CD4-positive, alpha-beta T cell treated with Interleukin-17A for 4 hours (primary cell): ENCODE measurements at regions not wholly inside any gene's neighbourhood (a gene's known extent, or its start where the extent isn't known, plus 50 kb on each side); places are given as distances from the start of the nearest gene placed in this dataset.
"Not testable (repeated sequence)": the region's sequence is repeated elsewhere in the genome, so short reads cannot be mapped to it uniquely, and the experiment has no call there.

ENCODE experiments used
- DNase-seq: peaks from one replicate; pipeline ENCODE4 v3.0.0-alpha.2; 2020; ENCODE audit warnings: mixed read lengths

DNA sequence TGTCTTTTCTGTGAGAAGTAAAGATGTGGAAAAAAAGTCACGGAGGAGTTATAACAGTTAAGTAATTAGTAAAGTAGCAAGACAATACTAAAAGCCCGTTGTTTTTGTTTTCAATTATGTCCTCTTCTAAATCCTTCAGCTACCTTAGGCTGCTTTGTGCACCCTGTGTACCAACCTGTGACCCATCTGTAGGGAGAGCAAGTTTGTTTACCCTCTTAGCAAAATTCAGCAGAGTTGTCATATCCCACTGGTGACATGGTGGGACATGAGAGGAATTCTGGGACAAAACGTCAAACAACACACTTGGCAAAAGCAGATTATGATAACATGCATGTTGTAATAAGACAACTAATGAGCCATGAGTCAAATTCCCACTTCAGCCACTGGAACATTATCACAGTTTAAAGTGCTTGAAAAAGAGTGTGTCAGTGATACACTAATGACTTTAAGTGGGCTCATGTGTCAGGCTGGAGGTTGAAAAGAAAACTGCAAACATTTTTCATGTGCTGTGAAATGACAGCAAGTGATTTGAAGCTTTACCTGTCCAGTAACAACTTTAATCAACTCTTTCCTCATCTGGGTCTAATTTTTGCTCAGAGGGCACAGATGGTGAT lies 392.8 kb upstream of the ACVR2A start:
- DNase-seq, result no peak

DNA sequence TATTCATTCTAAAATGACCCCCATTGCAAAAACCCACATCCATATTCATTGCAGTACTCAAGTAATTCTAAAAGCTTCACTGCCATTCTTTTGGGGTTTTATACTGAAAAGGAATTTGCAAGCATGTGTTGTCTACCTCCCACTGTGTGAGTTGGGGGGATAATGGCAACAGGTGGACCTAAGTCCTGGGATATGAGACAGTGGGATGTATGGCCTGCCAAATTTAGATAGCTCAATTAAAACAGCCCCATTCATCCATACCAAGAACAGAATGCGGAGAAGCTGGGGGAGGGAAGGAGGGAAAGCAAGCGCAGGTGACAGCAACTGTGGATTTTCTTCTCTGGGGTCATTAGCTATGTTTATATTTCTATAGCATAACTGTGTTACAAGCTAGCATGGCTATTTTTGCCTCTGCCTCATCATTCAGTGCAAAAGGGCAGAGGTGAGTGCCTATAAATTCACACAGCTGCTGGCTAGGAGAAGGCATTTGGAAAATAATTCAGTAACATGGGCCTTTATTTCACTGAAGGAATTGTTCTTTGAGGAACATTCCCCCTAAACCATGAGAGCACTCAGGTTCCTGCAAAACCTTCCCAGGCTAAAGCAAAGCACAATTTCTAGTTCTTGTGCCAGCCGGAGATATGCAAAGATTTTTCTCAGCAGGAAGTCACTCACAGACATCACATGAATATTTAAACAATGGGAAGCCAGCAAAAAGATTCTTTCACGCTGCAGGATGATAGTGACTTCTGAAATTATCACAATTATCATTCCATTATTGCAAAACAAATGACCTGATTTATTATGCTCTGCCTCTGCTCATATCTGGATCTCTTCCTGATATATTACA lies 393.9 kb upstream of the ACVR2A start:
- no peak for DNase-seq

DNA sequence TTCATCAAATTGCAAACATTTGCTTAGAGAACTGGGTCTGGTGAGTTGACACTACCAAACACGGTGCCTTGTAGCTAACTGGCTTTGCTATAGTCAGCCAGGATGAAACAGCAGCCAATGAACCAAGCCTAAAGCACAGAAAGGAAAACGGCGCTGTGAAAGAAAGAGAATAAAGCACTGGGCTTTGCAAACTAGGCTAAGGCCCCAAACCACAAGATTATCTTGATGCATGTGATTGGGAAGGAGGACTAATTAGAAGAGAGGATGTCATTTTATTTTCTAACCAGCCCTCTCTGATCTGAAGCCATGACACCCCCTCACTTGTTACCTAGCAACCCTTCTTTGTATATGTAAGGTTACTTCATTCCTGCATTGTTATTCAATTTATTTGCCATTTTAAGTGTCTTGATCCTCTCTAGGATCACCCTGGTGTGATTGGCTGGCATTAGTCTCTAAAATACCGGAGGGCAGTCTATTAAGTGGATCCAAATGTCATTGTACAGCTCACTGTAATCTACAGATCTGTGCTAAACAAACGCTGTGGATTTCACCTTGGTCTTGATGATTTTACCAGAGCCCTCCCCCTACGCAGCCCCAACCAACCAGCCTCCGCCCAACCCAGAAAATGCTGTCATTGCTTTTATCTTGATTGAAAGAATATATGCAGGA lies 395.4 kb upstream of the ACVR2A start:
- DNase-seq, result peak; percentile 40

DNA sequence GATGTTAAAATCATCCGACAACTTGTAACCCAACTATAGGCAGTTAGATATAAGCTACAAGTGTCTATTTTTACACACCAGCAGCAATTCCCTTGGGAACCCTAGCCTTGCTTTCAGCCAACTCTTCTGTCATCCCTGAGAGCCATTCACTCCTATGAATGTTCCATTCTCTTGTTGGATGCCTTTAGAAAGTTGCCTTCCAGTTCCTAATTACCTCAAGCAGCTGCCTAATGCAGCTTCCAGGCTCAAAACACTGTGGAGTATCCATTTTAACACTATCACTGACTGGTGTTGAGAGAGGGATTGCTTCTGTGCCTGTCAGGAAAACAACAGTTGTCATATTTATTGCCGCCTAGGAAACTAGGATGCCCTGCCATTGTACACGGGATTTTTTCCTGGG lies 402.0 kb upstream of the ACVR2A start:
- DNase-seq, result no peak

DNA sequence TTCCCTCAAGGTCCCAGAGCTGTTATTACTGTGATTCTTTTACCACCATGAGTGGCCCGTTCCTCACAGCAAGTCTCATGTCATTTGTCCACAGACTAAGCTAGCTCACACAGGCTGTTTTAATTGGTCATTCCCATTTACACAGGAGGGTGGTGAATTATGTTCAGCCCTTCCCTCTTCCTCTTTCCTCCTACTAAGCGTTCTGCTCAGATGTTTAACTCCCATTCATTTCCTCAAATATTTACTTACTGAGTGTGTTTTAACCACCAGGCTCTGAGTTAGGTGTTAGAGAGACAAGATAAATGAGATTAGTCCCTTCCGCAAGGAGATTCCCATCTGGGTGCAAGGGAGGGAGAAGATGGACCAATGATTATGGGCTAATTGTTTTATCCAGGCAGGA lies 403.6 kb upstream of the ACVR2A start:
- DNase-seq, result no peak

DNA sequence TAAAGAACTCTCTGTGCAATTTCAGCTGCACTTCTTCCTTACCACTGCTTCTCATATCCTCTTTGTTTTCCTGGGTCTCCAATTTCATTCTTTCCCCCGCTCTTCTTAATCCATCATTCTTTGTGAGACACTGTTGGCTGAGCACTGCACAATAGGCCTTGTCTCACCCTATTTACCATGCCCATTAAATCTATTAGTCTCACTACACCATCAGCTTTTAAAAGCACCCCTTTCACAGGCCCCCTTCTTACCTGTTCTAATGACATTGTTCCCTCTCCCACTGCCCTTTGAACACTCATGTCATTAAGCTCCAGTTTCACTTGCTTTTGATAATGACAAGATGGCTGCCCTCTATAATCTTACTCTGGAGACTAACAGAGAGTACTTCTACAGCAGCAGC lies 404.1 kb upstream of the ACVR2A start:
- no peak for DNase-seq

DNA sequence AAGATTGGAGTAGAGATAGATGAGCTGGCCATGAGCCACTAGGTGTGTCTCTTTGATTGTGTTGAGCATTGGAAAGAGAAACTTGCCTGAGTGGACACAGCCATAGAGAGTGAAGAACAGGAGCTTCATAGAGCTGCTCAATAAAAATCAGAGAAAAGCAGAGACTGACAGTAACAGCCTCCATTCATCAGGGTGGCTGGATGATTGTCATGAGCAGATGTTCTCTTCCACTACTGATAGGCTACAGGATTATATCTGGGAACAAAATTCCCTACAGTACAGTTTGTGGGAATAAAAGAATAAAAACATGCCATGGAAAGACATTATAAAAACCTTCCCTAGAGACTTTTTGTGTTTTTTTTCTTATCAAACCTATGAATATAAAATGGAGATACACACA lies 404.8 kb upstream of the ACVR2A start:
- DNase-seq, result no peak

DNA sequence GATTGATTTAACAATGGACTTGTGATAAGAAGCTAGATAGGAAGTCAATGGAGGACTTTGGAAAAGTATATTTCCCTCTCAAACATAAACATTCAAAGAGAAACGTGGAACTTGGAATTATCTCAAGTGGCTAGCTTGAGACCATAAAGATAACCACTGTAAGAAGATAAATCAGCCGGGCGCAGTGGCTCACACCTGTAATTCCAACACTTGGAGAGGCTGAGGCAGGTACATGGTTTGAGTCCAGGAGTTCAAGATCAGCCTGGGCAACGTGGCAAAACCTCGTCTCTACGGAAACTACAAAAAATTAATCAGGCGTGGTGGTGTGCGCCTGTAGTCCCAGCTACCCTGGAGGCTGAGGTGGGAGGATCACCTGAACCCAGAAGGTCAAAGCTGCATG lies 405.9 kb upstream of the ACVR2A start:
- no peak for DNase-seq

DNA sequence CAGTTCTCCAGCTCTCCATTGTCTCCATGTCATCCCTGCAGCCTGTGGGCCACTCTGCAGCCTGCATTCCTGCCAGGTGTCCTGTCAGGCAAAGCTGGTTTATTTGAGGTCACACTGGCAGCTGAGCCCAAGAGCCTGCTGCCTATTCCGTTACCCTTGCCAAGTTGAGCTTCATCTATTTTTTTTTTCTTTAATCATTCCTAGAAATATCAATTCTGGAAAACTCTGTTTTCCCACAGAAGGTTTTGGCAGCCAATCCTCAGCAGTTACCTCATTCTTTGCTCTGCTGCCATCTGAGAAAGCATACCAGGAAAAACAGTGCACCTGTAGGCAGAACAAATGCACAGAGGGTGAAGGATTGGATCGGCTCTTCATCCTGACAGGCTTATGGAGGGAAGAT lies 411.0 kb upstream of the ACVR2A start:
- no peak for DNase-seq

DNA sequence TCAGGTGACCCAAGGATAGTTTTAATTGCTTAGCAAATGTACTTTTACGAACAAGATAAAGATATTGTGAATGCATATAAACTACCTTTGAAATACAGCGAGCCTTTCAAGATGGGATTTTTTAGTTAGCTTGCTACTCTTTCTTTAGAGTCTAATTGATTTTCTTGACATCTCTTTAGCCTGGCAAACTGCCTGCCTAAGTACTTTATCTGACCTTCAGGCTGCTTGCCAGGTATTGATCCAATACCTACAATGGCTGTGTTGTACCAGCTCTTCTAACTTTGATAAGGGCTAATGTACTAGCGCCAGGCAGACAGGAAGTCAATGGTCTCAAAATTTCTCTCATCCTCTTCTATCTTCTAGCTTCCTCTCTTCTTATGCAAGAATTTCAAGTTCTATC lies 414.4 kb upstream of the ACVR2A start:
- DNase-seq, result no peak

DNA sequence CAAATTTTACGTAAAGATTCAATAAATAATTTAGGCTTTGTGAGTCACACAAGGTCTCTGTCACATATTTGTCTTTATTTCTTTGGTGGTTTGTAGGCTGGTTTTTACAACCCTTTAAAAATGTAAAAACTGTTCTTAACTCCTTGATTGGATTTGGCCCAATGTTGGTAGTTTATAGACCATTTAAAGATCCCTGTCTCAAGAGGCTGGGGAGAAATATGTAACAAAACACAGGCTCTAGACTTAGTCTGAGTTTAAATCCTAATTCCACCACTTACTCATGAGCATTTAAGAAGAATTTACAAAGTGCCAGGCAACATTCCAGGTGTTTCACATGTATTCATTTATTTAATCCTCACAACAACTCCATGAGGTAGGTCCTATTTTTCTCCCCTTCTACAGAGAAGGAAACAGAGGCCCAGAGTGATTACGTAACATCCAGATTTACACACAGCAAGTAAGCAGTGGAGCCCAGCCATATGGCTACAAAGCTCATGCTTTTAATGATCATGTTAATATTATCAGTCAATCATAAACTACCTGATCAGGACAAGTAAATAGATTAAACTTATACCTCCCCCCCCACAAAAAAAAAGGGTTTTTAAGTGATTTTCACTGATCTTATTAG lies 416.6 kb upstream of the ACVR2A start:
- DNase-seq, result no peak

DNA sequence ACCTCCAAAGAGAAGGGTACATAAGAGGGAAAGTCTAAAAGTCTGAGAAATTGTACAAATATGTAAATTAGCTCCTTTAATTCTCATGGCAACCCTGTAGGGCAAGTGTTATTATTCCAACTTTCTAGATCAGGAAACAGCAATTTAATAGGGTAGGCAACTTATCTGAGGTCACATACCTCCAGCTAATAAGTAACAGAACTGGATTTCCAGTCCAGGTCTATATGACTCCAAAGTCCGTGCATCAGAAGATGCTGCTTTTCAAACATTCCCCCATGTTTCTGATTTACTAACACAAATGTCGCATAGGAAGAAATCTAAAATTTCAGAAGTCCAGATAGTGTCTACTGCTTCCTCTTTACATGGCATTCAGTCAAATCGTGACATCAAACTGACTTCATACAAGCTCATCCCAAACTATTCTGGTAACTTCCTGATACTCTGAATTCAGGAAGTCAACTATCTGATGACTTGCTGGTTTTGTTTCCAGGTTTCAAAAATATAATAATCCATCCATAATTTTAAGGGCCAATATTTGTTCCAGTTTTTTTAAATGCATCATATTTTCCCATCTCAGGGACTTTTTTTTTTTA lies 419.3 kb upstream of the ACVR2A start:
- DNase-seq, result no peak

DNA sequence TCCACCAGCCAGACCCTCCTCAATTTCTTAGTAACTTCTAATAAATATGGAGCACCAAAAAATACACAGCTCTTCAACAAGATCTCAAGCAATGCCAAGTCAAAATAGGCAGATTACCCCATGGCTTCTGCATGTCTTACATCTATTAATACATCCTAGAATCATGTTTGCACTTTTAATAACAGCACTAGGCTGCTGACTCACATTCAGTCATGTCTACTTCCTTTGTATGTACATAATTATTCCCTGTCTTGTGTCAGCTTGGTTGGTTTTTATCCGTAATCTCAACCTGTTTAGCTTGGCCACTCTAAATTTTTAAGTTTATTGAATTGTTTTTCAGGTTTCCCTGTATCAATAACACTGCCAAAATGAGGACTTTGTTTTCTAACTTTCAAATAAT lies 420.1 kb upstream of the ACVR2A start:
- DNase-seq, result no peak

DNA sequence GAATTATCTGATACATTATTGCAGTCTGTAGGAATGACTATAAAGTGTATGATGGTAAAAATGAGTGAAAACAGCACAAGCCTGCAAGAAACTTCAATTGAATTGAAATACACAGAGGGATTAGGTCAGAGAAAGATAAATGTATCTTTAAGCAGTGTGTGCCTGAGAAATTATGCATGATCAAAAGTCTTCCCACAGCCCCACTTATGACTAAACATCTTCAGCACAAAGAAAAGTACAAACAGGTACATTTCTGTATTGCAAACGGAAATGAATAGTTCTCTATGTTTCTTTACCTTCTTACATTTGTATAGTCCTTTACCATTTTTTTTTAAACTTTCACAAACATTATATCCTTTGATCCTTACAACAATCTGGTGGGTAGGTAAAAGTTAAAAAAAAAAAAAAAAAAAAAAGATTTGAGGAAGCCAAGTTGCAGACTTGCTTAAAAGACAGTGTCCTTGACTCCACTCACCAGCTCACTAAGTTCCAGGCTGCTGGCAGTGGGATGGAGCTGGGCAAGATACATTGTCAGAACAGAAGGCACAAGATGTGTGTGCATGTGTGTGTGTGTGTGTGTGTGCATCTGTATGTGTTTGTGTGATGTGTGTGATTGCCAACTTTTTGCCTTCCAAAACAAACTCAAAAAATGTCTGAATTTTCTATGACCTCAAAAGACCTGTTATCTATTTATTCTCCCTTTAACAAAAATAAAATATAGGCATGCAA lies 423.7 kb upstream of the ACVR2A start:
- DNase-seq, result no peak

DNA sequence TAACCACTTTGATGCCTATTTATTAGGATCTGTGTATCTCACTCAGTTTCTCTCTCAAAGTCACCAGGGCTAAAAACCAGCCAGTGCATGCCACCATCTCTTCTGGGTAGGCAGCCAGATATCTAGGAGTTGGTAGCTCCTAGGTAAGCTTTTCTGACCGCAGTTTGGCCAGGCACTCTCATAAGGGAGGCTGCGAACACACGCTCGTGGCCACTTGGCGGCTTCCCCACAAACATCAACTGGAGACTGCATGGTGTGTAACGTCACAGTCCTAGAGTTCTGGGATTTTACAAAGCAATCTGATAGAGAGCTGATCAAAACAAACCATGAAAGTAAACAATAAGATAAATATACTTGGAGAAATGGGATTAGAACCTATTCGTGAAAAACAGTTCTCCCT lies 424.3 kb upstream of the ACVR2A start:
- no peak for DNase-seq

DNA sequence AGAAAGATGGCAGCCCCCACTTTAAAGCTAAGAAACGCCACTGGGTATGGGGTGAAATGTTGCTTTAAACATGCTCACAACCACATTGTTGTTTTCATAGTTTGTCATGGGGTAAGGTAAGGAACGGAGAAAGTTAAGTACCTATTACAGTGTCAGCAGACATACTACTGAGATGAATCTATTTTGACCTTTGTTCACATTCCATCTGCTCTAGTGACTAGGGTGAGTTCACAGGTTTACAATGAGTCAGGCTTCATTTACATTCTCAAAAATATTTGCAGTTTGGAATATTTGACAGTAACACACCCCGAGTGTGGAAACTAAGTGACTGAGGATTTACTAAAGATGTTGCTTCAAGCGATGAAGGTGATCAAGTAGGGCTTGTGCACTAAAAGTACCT lies 428.7 kb upstream of the ACVR2A start:
- no peak for DNase-seq

DNA sequence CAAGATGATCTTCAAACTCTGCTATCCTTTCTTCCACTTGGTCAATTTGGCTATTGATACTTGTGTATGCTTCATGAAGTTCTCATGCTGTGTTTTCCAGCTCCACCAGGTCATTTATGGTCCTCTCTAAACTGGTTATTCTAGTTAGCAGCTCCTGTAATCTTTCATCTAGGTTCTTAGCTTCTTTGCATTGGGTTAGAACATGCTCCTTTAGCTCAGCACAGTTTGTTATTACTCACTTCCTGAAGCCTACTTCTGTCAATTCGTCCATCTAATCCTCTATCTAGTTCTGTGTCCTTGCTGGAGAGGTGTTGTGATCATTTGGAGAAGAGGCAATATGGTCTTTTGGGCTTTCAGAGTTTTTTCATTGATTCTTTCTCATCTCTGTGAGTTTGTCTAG lies 430.2 kb upstream of the ACVR2A start:
- DNase-seq, result not testable (repeated sequence)

DNA sequence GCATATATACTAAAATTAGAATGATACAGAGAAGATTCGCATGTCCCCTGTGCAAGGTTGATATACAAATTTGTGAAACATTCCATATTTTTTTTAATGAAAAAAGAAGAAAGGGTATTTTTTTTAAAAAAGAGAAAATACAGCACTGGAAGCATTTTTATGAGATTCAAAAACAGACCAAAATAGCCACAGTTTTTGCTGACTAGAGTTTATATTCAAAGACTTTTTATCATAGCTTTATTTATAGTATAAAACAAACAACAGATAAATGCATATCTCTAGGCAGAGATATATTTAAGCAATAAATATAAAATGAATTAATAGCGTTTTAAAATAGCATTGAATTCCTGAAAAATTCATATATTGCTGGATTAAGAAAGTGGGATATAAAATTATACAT lies 436.5 kb upstream of the ACVR2A start:
- no peak for DNase-seq

DNA sequence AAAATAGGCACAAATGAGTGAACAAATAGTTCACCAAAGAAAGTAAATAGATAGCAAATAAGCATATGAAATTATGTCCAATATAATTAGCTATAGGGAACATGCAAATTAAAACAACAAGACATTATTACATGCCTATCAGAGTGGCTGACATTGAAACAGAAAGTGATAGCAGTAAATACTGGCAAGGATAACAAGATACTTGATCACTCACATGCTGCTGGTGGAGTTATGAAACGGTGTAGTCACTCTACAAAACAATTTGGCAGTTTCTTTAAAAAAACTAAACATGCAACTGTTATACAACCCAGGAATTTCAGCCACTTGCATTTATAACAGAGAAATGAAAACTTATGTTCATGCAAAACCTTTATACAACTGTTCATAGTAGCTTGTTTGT lies 439.2 kb upstream of the ACVR2A start:
- no peak for DNase-seq

DNA sequence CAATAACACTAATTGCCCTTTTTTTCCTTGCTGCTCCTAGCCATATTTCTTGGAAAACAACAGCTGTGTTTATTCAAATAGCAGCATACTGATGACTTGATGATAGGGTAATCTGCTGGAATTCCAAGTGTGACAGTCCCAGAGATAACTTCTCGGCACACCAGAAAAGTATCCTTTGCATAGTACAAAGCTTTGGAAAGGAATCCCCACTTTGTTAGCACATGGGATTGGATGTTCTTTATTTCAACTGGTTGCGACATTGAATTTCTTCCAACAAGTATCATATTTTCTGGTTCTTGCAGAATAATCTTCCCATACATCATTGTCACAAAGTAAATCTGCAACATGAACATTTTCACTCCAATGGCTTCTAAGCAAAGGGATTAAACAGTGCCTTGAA lies 445.8 kb upstream of the ACVR2A start:
- no peak for DNase-seq

DNA sequence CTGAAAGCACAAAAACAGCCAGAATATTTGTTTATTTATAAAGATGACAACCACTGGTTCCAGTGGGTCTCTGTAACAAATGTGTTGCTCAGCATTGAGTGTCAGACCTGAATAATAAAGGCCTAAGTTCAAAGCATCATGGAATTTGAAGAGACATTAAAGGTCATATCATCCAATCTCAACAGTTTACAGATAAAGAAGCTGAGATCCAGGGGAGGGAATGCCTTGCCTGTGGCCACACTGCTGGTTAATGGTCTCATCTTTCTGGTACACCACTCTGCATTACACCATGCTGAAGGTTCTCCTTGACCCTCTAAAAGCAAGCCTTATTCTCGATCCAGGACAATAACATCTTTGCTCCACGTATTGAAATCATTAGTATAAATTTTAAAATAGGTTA lies 446.5 kb upstream of the ACVR2A start:
- no peak for DNase-seq

DNA sequence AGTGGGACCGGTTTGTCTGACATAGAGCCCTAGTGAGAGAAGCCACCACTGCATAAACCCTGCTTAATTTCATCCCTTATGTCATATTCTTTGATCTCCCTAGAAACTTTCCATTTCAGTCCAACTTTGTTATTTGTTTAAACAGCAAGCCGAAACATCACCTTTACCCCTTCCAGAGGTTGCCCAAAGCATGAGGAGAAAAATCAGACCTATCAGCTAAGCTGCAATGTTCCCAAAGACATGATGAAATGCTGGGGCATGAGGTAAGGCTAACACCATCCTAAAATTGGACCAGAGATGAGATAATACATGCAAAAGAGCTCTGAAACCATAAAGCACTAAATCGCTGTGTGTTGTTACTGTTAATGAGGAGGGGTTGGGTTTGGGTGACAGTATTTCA lies 447.9 kb upstream of the ACVR2A start:
- no peak for DNase-seq
